Transverse colon (tissue), 4 donors: ENCODE measurements at regions not wholly inside any gene's neighbourhood (a gene's known extent, or its start where the extent isn't known, plus 50 kb on each side); places are given as distances from the start of the nearest gene placed in this dataset.

ENCODE experiments used
- DNase-seq: peaks from one replicate; pipeline ENCODE4 v3.0.0-alpha.2; 2019
- H3K27ac ChIP-seq, 4 donors: fragments of 200-600 bp; sonication (generic); 2 replicates each; pipeline ENCODE4 v1.5.1; 2016 to 2018; ENCODE audit warnings: inconsistent platforms in 4 of 4
- H3K27me3 ChIP-seq: fragments of 200-600 bp; sonication (generic); 2 replicates; pipeline ENCODE4 v1.5.1; 2017; ENCODE audit warnings: inconsistent platforms
- H3K36me3 ChIP-seq, 4 donors: fragments of 200-600 bp; sonication (generic); 2 replicates each; pipeline ENCODE4 v1.5.1; 2017 to 2019; ENCODE audit warnings: inconsistent platforms in 4 of 4
- H3K4me1 ChIP-seq, 4 donors: fragments of 200-600 bp; sonication (generic); 2 replicates each; pipeline ENCODE4 v1.5.1; 2017 to 2020; ENCODE audit warnings: inconsistent platforms in 4 of 4
- H3K4me3 ChIP-seq, 4 donors: fragments of 200-600 bp; sonication (generic); 1 replicate in 1 of 4; 2 replicates in 3 of 4; pipeline versions ENCODE4 v1.5.1 to v1.6.1; 2017 to 2019; ENCODE audit warnings: inconsistent platforms in 4 of 4
- H3K9me3 ChIP-seq, 2 donors: fragments of 200-600 bp; sonication (generic); 2 replicates each; pipeline ENCODE4 v1.5.1; 2017 to 2019; ENCODE audit warnings: inconsistent platforms in 2 of 2
- CTCF ChIP-seq, 5 experiments: fragments of 200-600 bp in 3 of 5; fragments of 450-650 bp in 2 of 5; sonication (generic) in 3 of 5; IDR thresholded peaks; 1 replicate in 2 of 5; 2 replicates in 3 of 5; pipeline ENCODE4 v1.5.1; 2016 to 2017; ENCODE audit warnings: antibody characterized with exemption in 5 of 5, inconsistent platforms in 3 of 5, mild to moderate bottlenecking in 2 of 5, moderate library complexity in 1 of 5
- EP300 ChIP-seq: sonication (generic); formaldehyde crosslinking; IDR thresholded peaks from one replicate; pipeline ENCODE4 v1.6.1; 2017; ENCODE audit warnings: antibody characterized with exemption, low read depth
- POLR2A ChIP-seq: fragments of 450-650 bp; IDR thresholded peaks from one replicate; pipeline ENCODE4 v1.6.1; 2016; ENCODE audit warnings: antibody characterized with exemption, mild to moderate bottlenecking, moderate library complexity
- POLR2AphosphoS5 ChIP-seq, 3 donors: sonication (generic); formaldehyde crosslinking; IDR thresholded peaks; one replicate each; pipeline ENCODE4 v1.6.1; 2016; ENCODE audit warnings: antibody characterized with exemption in 3 of 3
- WGBS, 2 donors: methylation state at CpG; one replicate each; pipeline ENCODE4 v1.1.5; 2018; ENCODE audit warnings: low coverage in 1 of 2; 5-methylcytosine and 5-hydroxymethylcytosine counted together
- in situ Hi-C, 4 donors: fragments of 200-750 bp; cut with MboI; loops; one replicate each; pipeline versions ENCODE4 v1.15.0 to v1.15.1; 2017; ENCODE audit warnings: low sequenced_read_pairs in 3 of 4, low pct_ligation_motif_present in 1 of 4, low pct_unique_long_range_greater_than_20kb in 1 of 4
- intact Hi-C: fragments of 100-400 bp; cut with DNase I; formaldehyde crosslinking; loops from one replicate; pipeline ENCODE4 v1.15.1; 2023; ENCODE audit warnings: low total_unique reads

GRCh38 chr4:157918036-157918832, 254.6 kb downstream of the GASK1B start:
- no peaks in the 10 kb centered on the region for H3K4me1 ChIP-seq
- no peak overlapping the region for H3K4me3 ChIP-seq
- no peak overlapping the region for H3K27ac ChIP-seq
- DNase-seq, result no peak
- intact Hi-C loops (no loop called here), in situ Hi-C loops (no loop called here)
- H3K27me3 ChIP-seq, result no peaks in the 10 kb centered on the region
- 84 to 85% methylated on average over 2 of the region's 2 CpGs for WGBS, 2 donors
- no peak for TF ChIP-seq EP300
- no peak for TF ChIP-seq CTCF (IDR thresholded peaks at IDR 0.05)
- TF ChIP-seq POLR2AphosphoS5 (IDR thresholded peaks at IDR 0.05), result no peak
- no peak for TF ChIP-seq POLR2A
- H3K9me3 ChIP-seq, result no peaks in the 10 kb centered on the region
- H3K36me3 ChIP-seq, result no peaks in the 10 kb centered on the region

- Histone ChIP-seq H3K9me3 (no peaks in the 10 kb centered on the region), H3K27me3 (no peaks in the 10 kb centered on the region), H3K36me3 (no peaks in the 10 kb centered on the region), H3K4me3 (no peak overlapping the region), H3K4me1 (no peaks in the 10 kb centered on the region), H3K27ac (no peak overlapping the region)
- no peak for DNase-seq
- in situ Hi-C loops (no loop called here), intact Hi-C loops (no loop called here)
- 73 to 78% methylated on average over 3 of the region's 3 CpGs for WGBS, 2 donors
- no peak for TF ChIP-seq POLR2AphosphoS5 (IDR thresholded peaks at IDR 0.05)
- no peak for TF ChIP-seq CTCF (IDR thresholded peaks at IDR 0.05)
- TF ChIP-seq EP300, result no peak
- TF ChIP-seq POLR2A, result no peak
These were observed 260.6 kb downstream of the GASK1B start for GRCh38 chr4:157912212-157912611.

- H3K4me1 ChIP-seq, result no peaks in the 10 kb centered on the region
- WGBS, 2 donors, result 75 to 90% methylated on average over 1 of the region's 1 CpG
- H3K9me3 ChIP-seq, result no peaks in the 10 kb centered on the region
- no peaks in the 10 kb centered on the region for H3K27me3 ChIP-seq
- no peak for DNase-seq
- no peak overlapping the region for H3K27ac ChIP-seq
- intact Hi-C loops, result no loop called here
- H3K36me3 ChIP-seq, result no peaks in the 10 kb centered on the region
- H3K4me3 ChIP-seq, result no peak overlapping the region
- in situ Hi-C loops, result no loop called here
- TF ChIP-seq EP300, result no peak
- TF ChIP-seq POLR2AphosphoS5 (IDR thresholded peaks at IDR 0.05), result no peak
- no peak for TF ChIP-seq CTCF (IDR thresholded peaks at IDR 0.05)
- TF ChIP-seq POLR2A, result no peak
These were observed 261.2 kb downstream of the GASK1B start for GRCh38 chr4:157911662-157912061.

- 83 to 100% methylated on average over 2 of the region's 2 CpGs for whole genome bisulfite sequencing, 2 donors
- Histone ChIP-seq H3K4me3 (no peak overlapping the region), H3K9me3 (no peaks in the 10 kb centered on the region), H3K27me3 (no peaks in the 10 kb centered on the region), H3K36me3 (no peaks in the 10 kb centered on the region), H3K27ac (no peak overlapping the region), H3K4me1 (no peaks in the 10 kb centered on the region)
- DNase-seq, result no peak
- intact Hi-C loops, result no loop called here
- TF ChIP-seq POLR2AphosphoS5 (IDR thresholded peaks at IDR 0.05), result no peak
- TF ChIP-seq EP300, result no peak
- in situ Hi-C loops, result no loop called here
These were observed 264.1 kb downstream of the GASK1B start for GRCh38 chr4:157908691-157909090.

- Histone ChIP-seq H3K4me3 (no peak overlapping the region), H3K36me3 (no peaks in the 10 kb centered on the region), H3K27me3 (no peaks in the 10 kb centered on the region), H3K9me3 (no peaks in the 10 kb centered on the region), H3K27ac (no peak overlapping the region), H3K4me1 (no peaks in the 10 kb centered on the region)
- 43 to 52% methylated on average over 3 of the region's 3 CpGs for WGBS, 2 donors
- intact Hi-C loops, result no loop called here
- TF ChIP-seq POLR2AphosphoS5 (IDR thresholded peaks at IDR 0.05) (no peak), EP300 (no peak), POLR2A (no peak), CTCF (IDR thresholded peaks at IDR 0.05) (no peak)
- in situ Hi-C loops, result no loop called here
- DNase-seq, result no peak
These were observed 264.8 kb downstream of the GASK1B start for GRCh38 chr4:157908031-157908430.
